Ovary (tissue), 3 donors: ENCODE measurements at regions not wholly inside any gene's neighbourhood (a gene's known extent, or its start where the extent isn't known, plus 50 kb on each side); places are given as distances from the start of the nearest gene placed in this dataset.

Experiments
- EP300 ChIP-seq: sonication (generic); formaldehyde crosslinking; IDR thresholded peaks from one replicate; pipeline ENCODE4 v1.6.1; 2017; ENCODE audit warnings: antibody characterized with exemption
- POLR2A ChIP-seq: fragments of 450-650 bp; IDR thresholded peaks from one replicate; pipeline ENCODE4 v1.6.1; 2017; ENCODE audit warnings: antibody characterized with exemption, mild to moderate bottlenecking, moderate library complexity
- TF ChIP-seq, protein P1 (sequence below), 3 donors: fragments of 450-650 bp in 2 of 3; fragments of 200-600 bp in 1 of 3; IDR thresholded peaks; one replicate each; pipeline versions ENCODE4 v1.5.1 to v1.8.0; 2016 to 2022; ENCODE audit warnings: antibody characterized with exemption in 3 of 3, mild to moderate bottlenecking in 1 of 3
- donor health status: DM: no; HTN: no; CAD: no.

GRCh38 chr2:222037211-222037610 is 261.6 kb downstream of the PAX3 start:
- TF ChIP-seq, protein P1, sequence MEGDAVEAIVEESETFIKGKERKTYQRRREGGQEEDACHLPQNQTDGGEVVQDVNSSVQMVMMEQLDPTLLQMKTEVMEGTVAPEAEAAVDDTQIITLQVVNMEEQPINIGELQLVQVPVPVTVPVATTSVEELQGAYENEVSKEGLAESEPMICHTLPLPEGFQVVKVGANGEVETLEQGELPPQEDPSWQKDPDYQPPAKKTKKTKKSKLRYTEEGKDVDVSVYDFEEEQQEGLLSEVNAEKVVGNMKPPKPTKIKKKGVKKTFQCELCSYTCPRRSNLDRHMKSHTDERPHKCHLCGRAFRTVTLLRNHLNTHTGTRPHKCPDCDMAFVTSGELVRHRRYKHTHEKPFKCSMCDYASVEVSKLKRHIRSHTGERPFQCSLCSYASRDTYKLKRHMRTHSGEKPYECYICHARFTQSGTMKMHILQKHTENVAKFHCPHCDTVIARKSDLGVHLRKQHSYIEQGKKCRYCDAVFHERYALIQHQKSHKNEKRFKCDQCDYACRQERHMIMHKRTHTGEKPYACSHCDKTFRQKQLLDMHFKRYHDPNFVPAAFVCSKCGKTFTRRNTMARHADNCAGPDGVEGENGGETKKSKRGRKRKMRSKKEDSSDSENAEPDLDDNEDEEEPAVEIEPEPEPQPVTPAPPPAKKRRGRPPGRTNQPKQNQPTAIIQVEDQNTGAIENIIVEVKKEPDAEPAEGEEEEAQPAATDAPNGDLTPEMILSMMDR (IDR thresholded peaks at IDR 0.05): no peak
- TF ChIP-seq POLR2A (no peak), EP300 (no peak)
